ENCODE measurements at regions not wholly inside any gene's neighbourhood (a gene's known extent, or its start where the extent isn't known, plus 50 kb on each side); places are given as distances from the start of the nearest gene placed in this dataset.

- no CpG with 5 or more reads among the region's 4 CpGs for WGBS (ENCODE audit: extremely low coverage, insufficient coverage, low lambda C conversion rate)
- Histone ChIP-seq H2BK15ac (replicated peaks; ENCODE audit: low read depth) (no peak overlapping the region), H3K56ac (ENCODE audit: low read length) (no peak overlapping the region), H3K79me2 (ENCODE audit: control insufficient read depth, insufficient read depth, low read length) (no peaks in the 10 kb centered on the region), H4K5ac (ENCODE audit: low read length) (no peak overlapping the region), H3K4me1 (ENCODE audit: control insufficient read depth, low read depth, low read length) (no peaks in the 10 kb centered on the region), H3K27ac (ENCODE audit: low read depth, low read length) (no peak overlapping the region), H3K27me3 (ENCODE audit: insufficient read depth, low read length, poor library complexity) (no peaks in the 10 kb centered on the region), H2AK5ac (ENCODE audit: low read length) (no peak overlapping the region), H2BK5ac (ENCODE audit: low read length) (no peak overlapping the region), H3K79me1 (ENCODE audit: low read length) (no peaks in the 10 kb centered on the region), H3K9ac (ENCODE audit: low read length) (no peak overlapping the region), H3K4me2 (ENCODE audit: low read length) (no peak overlapping the region), H3K4me3 (ENCODE audit: low read length) (no peak overlapping the region), H3K36me3 (ENCODE audit: control insufficient read depth, insufficient read depth, low read length) (no peaks in the 10 kb centered on the region), H4K8ac (ENCODE audit: low read depth, low read length) (no peak overlapping the region), H3K4ac (ENCODE audit: low read depth, low read length) (no peak overlapping the region), H3K18ac (ENCODE audit: low read length) (no peak overlapping the region), H3K23ac (ENCODE audit: low read length) (no peak overlapping the region), H2BK120ac (ENCODE audit: low read depth, low read length) (no peak overlapping the region)
- no peak for DNase-seq
Observed at GRCh38 chr11:34775417-34775888, 140.7 kb downstream of the APIP start.

GRCh38 chr11:34774604-34775003 is 141.6 kb downstream of the APIP start:
- Histone ChIP-seq H2BK120ac (ENCODE audit: low read depth, low read length) (no peak overlapping the region), H3K79me2 (ENCODE audit: control insufficient read depth, insufficient read depth, low read length) (no peaks in the 10 kb centered on the region), H2BK15ac (replicated peaks; ENCODE audit: low read depth) (no peak overlapping the region), H4K5ac (ENCODE audit: low read length) (no peak overlapping the region), H3K36me3 (ENCODE audit: control insufficient read depth, insufficient read depth, low read length) (no peaks in the 10 kb centered on the region), H3K4me3 (ENCODE audit: low read length) (no peak overlapping the region), H3K4me2 (ENCODE audit: low read length) (no peak overlapping the region), H2AK5ac (ENCODE audit: low read length) (no peak overlapping the region), H3K4ac (ENCODE audit: low read depth, low read length) (no peak overlapping the region), H2BK5ac (ENCODE audit: low read length) (no peak overlapping the region), H3K27ac (ENCODE audit: low read depth, low read length) (no peak overlapping the region), H3K18ac (ENCODE audit: low read length) (no peak overlapping the region), H3K23ac (ENCODE audit: low read length) (no peak overlapping the region), H3K56ac (ENCODE audit: low read length) (no peak overlapping the region), H3K4me1 (ENCODE audit: control insufficient read depth, low read depth, low read length) (no peaks in the 10 kb centered on the region), H3K9ac (ENCODE audit: low read length) (no peak overlapping the region), H3K79me1 (ENCODE audit: low read length) (no peaks in the 10 kb centered on the region), H3K27me3 (ENCODE audit: insufficient read depth, low read length, poor library complexity) (no peaks in the 10 kb centered on the region), H4K8ac (ENCODE audit: low read depth, low read length) (no peak overlapping the region)
- no CpG with 5 or more reads among the region's 2 CpGs for WGBS (ENCODE audit: extremely low coverage, insufficient coverage, low lambda C conversion rate)
- DNase-seq, result no peak

DNA sequence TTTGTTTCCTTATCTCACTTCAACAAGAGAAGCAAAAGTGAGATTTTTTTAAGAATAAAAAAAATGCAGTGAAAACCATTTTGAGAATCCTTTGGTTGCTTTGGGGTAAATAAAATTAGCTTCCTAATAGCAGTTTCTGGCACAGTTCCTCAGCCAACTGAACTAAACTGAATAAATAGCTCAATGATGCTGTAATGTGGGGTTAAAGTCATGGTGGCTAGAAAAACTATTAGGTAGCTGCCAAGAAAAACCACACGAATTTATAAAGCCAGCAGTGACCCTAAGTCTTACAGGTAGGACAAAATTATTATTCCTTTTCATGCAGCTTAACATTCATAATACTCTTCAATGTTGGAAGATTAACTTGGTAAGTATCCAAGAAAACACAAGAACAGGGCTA is 142.4 kb downstream of the APIP start:
- H2AK5ac ChIP-seq (ENCODE audit: low read length), result no peak overlapping the region
- no peak overlapping the region for H3K9ac ChIP-seq (ENCODE audit: low read length)
- H4K8ac ChIP-seq (ENCODE audit: low read depth, low read length), result no peak overlapping the region
- no peak overlapping the region for H3K4me3 ChIP-seq (ENCODE audit: low read length)
- H3K23ac ChIP-seq (ENCODE audit: low read length), result no peak overlapping the region
- no peaks in the 10 kb centered on the region for H3K79me2 ChIP-seq (ENCODE audit: control insufficient read depth, insufficient read depth, low read length)
- no peak overlapping the region for H2BK5ac ChIP-seq (ENCODE audit: low read length)
- H3K18ac ChIP-seq (ENCODE audit: low read length), result no peak overlapping the region
- WGBS (ENCODE audit: extremely low coverage, insufficient coverage, low lambda C conversion rate), result no CpG with 5 or more reads among the region's 1 CpG
- H3K27ac ChIP-seq (ENCODE audit: low read depth, low read length), result no peak overlapping the region
- H3K56ac ChIP-seq (ENCODE audit: low read length), result no peak overlapping the region
- H3K4ac ChIP-seq (ENCODE audit: low read depth, low read length), result no peak overlapping the region
- DNase-seq, result no peak
- no peak overlapping the region for H4K5ac ChIP-seq (ENCODE audit: low read length)
- H2BK120ac ChIP-seq (ENCODE audit: low read depth, low read length), result no peak overlapping the region
- no peak overlapping the region for H2BK15ac ChIP-seq (replicated peaks; ENCODE audit: low read depth)
- H3K4me1 ChIP-seq (ENCODE audit: control insufficient read depth, low read depth, low read length), result no peaks in the 10 kb centered on the region
- no peaks in the 10 kb centered on the region for H3K27me3 ChIP-seq (ENCODE audit: insufficient read depth, low read length, poor library complexity)
- no peak overlapping the region for H3K4me2 ChIP-seq (ENCODE audit: low read length)
- no peaks in the 10 kb centered on the region for H3K36me3 ChIP-seq (ENCODE audit: control insufficient read depth, insufficient read depth, low read length)
- H3K79me1 ChIP-seq (ENCODE audit: low read length), result no peaks in the 10 kb centered on the region

DNA sequence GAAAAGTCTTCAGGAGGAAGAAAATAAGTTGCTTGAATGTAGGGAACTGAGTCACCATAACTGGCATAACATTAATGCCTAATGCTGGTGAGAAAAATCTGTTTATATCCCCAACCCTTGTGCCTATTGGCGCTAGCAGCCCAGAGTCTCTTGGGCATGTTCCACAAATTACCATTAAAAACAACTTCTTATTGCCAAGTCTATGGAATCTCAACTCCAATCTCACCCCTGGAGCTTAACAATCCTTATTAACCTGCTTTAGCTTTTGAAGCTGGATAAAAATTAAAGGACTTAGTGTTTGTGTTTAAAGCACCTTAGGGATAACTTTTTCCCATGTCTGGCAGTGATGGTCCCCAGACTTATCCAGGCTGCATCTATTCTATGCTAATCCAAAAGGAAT is 143.0 kb downstream of the APIP start:
- no peak overlapping the region for H2AK5ac ChIP-seq (ENCODE audit: low read length)
- no peaks in the 10 kb centered on the region for H3K4me1 ChIP-seq (ENCODE audit: control insufficient read depth, low read depth, low read length)
- H3K18ac ChIP-seq (ENCODE audit: low read length), result no peak overlapping the region
- H3K9ac ChIP-seq (ENCODE audit: low read length), result no peak overlapping the region
- H3K4me3 ChIP-seq (ENCODE audit: low read length), result no peak overlapping the region
- no peaks in the 10 kb centered on the region for H3K36me3 ChIP-seq (ENCODE audit: control insufficient read depth, insufficient read depth, low read length)
- no peak overlapping the region for H4K5ac ChIP-seq (ENCODE audit: low read length)
- no peak overlapping the region for H2BK5ac ChIP-seq (ENCODE audit: low read length)
- DNase-seq, result no peak
- H3K79me2 ChIP-seq (ENCODE audit: control insufficient read depth, insufficient read depth, low read length), result no peaks in the 10 kb centered on the region
- no peak overlapping the region for H2BK15ac ChIP-seq (replicated peaks; ENCODE audit: low read depth)
- no peak overlapping the region for H2BK120ac ChIP-seq (ENCODE audit: low read depth, low read length)
- no peak overlapping the region for H4K8ac ChIP-seq (ENCODE audit: low read depth, low read length)
- H3K56ac ChIP-seq (ENCODE audit: low read length), result no peak overlapping the region
- H3K23ac ChIP-seq (ENCODE audit: low read length), result no peak overlapping the region
- H3K27ac ChIP-seq (ENCODE audit: low read depth, low read length), result no peak overlapping the region
- H3K79me1 ChIP-seq (ENCODE audit: low read length), result no peaks in the 10 kb centered on the region
- no peaks in the 10 kb centered on the region for H3K27me3 ChIP-seq (ENCODE audit: insufficient read depth, low read length, poor library complexity)
- H3K4me2 ChIP-seq (ENCODE audit: low read length), result no peak overlapping the region
- no peak overlapping the region for H3K4ac ChIP-seq (ENCODE audit: low read depth, low read length)
- no CpG with 5 or more reads among the region's 1 CpG for WGBS (ENCODE audit: extremely low coverage, insufficient coverage, low lambda C conversion rate)

GRCh38 chr11:34770111-34770510 is 146.1 kb downstream of the APIP start:
- no peak overlapping the region for H4K5ac ChIP-seq (ENCODE audit: low read length)
- H2BK15ac ChIP-seq (replicated peaks; ENCODE audit: low read depth), result no peak overlapping the region
- H3K4me1 ChIP-seq (ENCODE audit: control insufficient read depth, low read depth, low read length), result no peaks in the 10 kb centered on the region
- H2BK5ac ChIP-seq (ENCODE audit: low read length), result no peak overlapping the region
- H4K8ac ChIP-seq (ENCODE audit: low read depth, low read length), result no peak overlapping the region
- no peak overlapping the region for H2BK120ac ChIP-seq (ENCODE audit: low read depth, low read length)
- no peaks in the 10 kb centered on the region for H3K79me2 ChIP-seq (ENCODE audit: control insufficient read depth, insufficient read depth, low read length)
- H3K79me1 ChIP-seq (ENCODE audit: low read length), result no peaks in the 10 kb centered on the region
- no CpG with 5 or more reads among the region's 1 CpG for WGBS (ENCODE audit: extremely low coverage, insufficient coverage, low lambda C conversion rate)
- H3K9ac ChIP-seq (ENCODE audit: low read length), result no peak overlapping the region
- H3K23ac ChIP-seq (ENCODE audit: low read length), result no peak overlapping the region
- no peak overlapping the region for H3K4ac ChIP-seq (ENCODE audit: low read depth, low read length)
- H3K4me3 ChIP-seq (ENCODE audit: low read length), result no peak overlapping the region
- no peaks in the 10 kb centered on the region for H3K36me3 ChIP-seq (ENCODE audit: control insufficient read depth, insufficient read depth, low read length)
- H3K4me2 ChIP-seq (ENCODE audit: low read length), result no peak overlapping the region
- no peaks in the 10 kb centered on the region for H3K27me3 ChIP-seq (ENCODE audit: insufficient read depth, low read length, poor library complexity)
- no peak overlapping the region for H3K27ac ChIP-seq (ENCODE audit: low read depth, low read length)
- H2AK5ac ChIP-seq (ENCODE audit: low read length), result no peak overlapping the region
- DNase-seq, result no peak
- H3K18ac ChIP-seq (ENCODE audit: low read length), result no peak overlapping the region
- H3K56ac ChIP-seq (ENCODE audit: low read length), result no peak overlapping the region

GRCh38 chr11:34769224-34769623 is 147.0 kb downstream of the APIP start:
- H3K36me3 ChIP-seq (ENCODE audit: control insufficient read depth, insufficient read depth, low read length), result no peaks in the 10 kb centered on the region
- no peaks in the 10 kb centered on the region for H3K79me1 ChIP-seq (ENCODE audit: low read length)
- no peaks in the 10 kb centered on the region for H3K79me2 ChIP-seq (ENCODE audit: control insufficient read depth, insufficient read depth, low read length)
- H2BK15ac ChIP-seq (replicated peaks; ENCODE audit: low read depth), result no peak overlapping the region
- H3K18ac ChIP-seq (ENCODE audit: low read length), result no peak overlapping the region
- no peaks in the 10 kb centered on the region for H3K27me3 ChIP-seq (ENCODE audit: insufficient read depth, low read length, poor library complexity)
- no peak overlapping the region for H2AK5ac ChIP-seq (ENCODE audit: low read length)
- no peak overlapping the region for H3K4me3 ChIP-seq (ENCODE audit: low read length)
- no peak overlapping the region for H4K8ac ChIP-seq (ENCODE audit: low read depth, low read length)
- no peak overlapping the region for H3K4ac ChIP-seq (ENCODE audit: low read depth, low read length)
- no peak overlapping the region for H3K27ac ChIP-seq (ENCODE audit: low read depth, low read length)
- H3K4me2 ChIP-seq (ENCODE audit: low read length), result no peak overlapping the region
- H2BK120ac ChIP-seq (ENCODE audit: low read depth, low read length), result no peak overlapping the region
- no peak overlapping the region for H4K5ac ChIP-seq (ENCODE audit: low read length)
- H3K56ac ChIP-seq (ENCODE audit: low read length), result no peak overlapping the region
- H3K23ac ChIP-seq (ENCODE audit: low read length), result no peak overlapping the region
- H3K4me1 ChIP-seq (ENCODE audit: control insufficient read depth, low read depth, low read length), result no peaks in the 10 kb centered on the region
- H2BK5ac ChIP-seq (ENCODE audit: low read length), result no peak overlapping the region
- WGBS (ENCODE audit: extremely low coverage, insufficient coverage, low lambda C conversion rate), result no CpG with 5 or more reads among the region's 2 CpGs
- no peak overlapping the region for H3K9ac ChIP-seq (ENCODE audit: low read length)
- DNase-seq, result no peak
